Osteocyte (in vitro differentiated cells): ENCODE measurements at regions not wholly inside any gene's neighbourhood (a gene's known extent, or its start where the extent isn't known, plus 50 kb on each side); places are given as distances from the start of the nearest gene placed in this dataset.
A peak's percentile ranks its signal among the peaks of the same experiment; 100 is the strongest.

ENCODE experiments used
- DNase-seq: peaks from one replicate; pipeline ENCODE4 v3.0.0; 2021; ENCODE audit warnings: mixed read lengths; ENCODE audit not compliant: unreplicated experiment; ENCODE audit errors: extremely low spot score
- H3K27ac Mint-ChIP-seq: one replicate; pipeline ENCODE4 v1.8.0; 2021; ENCODE audit warnings: mild to moderate bottlenecking, mixed read lengths; ENCODE audit not compliant: unreplicated experiment
- H3K27me3 Mint-ChIP-seq: one replicate; pipeline ENCODE4 v1.8.0; 2021; ENCODE audit warnings: mixed read lengths; ENCODE audit not compliant: unreplicated experiment
- H3K36me3 Mint-ChIP-seq: one replicate; pipeline ENCODE4 v1.8.0; 2021; ENCODE audit warnings: mixed read lengths; ENCODE audit not compliant: unreplicated experiment
- H3K4me1 Mint-ChIP-seq: one replicate; pipeline ENCODE4 v1.8.0; 2021; ENCODE audit warnings: mixed read lengths; ENCODE audit not compliant: unreplicated experiment
- H3K4me3 Mint-ChIP-seq: one replicate; pipeline ENCODE4 v1.8.0; 2021; ENCODE audit warnings: mild to moderate bottlenecking, moderate library complexity, mixed read lengths; ENCODE audit not compliant: unreplicated experiment
- H3K9me3 Mint-ChIP-seq: one replicate; pipeline ENCODE4 v1.8.0; 2021; ENCODE audit warnings: mixed read lengths; ENCODE audit not compliant: unreplicated experiment
- TF ChIP-seq, protein P1 (sequence below): fragments of 200-600 bp; sonication (generic); IDR thresholded peaks from 2 replicates; pipeline ENCODE4 v1.5.0; 2021; ENCODE audit warnings: antibody characterized with exemption, mild to moderate bottlenecking, moderate library complexity

DNA sequence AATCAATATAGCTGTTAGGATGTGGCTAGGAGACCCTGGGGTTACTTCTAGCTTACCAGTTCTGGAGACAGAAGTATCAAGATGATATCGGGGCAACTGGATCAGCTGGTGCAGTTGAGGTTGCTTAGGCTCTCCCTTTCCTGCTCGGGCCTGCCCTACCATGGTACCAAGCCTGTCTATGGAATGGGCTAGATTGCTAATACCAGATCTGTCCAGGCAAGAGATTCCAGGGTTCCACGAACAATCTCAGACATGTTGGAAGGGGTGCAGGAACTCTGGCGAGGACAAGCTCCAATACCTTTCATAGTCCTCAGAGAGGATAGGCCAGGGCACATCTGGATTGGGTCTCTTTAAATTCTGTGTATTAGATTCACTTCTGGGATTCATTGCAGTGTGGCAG, 53.8 kb downstream of the ADM start:
- Mint-ChIP-seq H3K27me3 (no peaks in the 10 kb centered on the region), H3K27ac (no peak overlapping the region), H3K4me3 (no peak overlapping the region), H3K9me3 (peaks cover 4% of the 10 kb centered on the region), H3K36me3 (peaks cover 3% of the 10 kb centered on the region), H3K4me1 (no peaks in the 10 kb centered on the region)
- TF ChIP-seq, protein P1, sequence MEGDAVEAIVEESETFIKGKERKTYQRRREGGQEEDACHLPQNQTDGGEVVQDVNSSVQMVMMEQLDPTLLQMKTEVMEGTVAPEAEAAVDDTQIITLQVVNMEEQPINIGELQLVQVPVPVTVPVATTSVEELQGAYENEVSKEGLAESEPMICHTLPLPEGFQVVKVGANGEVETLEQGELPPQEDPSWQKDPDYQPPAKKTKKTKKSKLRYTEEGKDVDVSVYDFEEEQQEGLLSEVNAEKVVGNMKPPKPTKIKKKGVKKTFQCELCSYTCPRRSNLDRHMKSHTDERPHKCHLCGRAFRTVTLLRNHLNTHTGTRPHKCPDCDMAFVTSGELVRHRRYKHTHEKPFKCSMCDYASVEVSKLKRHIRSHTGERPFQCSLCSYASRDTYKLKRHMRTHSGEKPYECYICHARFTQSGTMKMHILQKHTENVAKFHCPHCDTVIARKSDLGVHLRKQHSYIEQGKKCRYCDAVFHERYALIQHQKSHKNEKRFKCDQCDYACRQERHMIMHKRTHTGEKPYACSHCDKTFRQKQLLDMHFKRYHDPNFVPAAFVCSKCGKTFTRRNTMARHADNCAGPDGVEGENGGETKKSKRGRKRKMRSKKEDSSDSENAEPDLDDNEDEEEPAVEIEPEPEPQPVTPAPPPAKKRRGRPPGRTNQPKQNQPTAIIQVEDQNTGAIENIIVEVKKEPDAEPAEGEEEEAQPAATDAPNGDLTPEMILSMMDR = no peak
- DNase-seq = no peak

DNA sequence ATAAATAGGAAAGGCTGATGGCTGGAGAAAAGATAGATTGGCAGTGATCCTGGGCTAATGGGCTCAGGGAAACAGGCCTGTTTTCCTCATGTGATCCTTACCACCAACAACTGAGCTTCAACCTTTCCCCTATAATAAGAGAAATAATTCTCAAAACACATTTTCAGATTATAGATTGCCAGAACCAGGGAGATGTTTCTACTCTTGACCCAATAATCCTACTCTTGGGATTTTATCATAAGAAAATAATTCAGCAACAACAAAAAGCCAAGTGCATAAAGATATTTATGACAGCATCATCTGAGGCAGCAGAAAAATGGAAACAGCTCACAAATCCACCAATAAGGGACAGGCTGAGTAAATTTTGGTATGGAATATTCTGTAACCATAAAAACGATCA, 54.3 kb downstream of the ADM start:
- H3K4me1 Mint-ChIP-seq = no peaks in the 10 kb centered on the region
- peaks cover 3% of the 10 kb centered on the region for H3K36me3 Mint-ChIP-seq
- DNase-seq = no peak
- no peaks in the 10 kb centered on the region for H3K27me3 Mint-ChIP-seq
- H3K4me3 Mint-ChIP-seq = no peak overlapping the region
- peaks cover 4% of the 10 kb centered on the region for H3K9me3 Mint-ChIP-seq
- TF ChIP-seq, protein P1 = no peak
- no peak overlapping the region for H3K27ac Mint-ChIP-seq

DNA sequence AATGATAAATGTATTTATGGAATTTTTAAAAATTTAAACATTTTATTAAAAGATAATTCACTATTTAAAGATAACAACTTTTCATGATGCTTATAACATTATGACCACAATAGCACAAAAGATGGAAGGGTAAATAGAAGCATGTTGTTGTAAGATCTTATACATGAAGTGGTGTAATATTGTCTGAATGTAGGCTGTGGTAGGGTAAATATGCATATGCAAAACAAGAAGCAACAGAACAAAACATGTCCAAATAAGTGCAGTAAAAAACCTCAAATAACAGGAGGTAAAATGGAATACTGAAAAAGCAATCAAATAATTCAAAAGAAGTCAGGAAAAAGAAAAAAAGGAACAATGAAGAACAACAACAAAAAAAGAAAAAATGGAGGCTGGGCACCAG, 56.0 kb downstream of the ADM start:
- TF ChIP-seq, protein P1 = no peak
- Mint-ChIP-seq H3K4me3 (no peak overlapping the region), H3K4me1 (no peaks in the 10 kb centered on the region), H3K36me3 (peaks cover 3% of the 10 kb centered on the region), H3K27ac (no peak overlapping the region), H3K27me3 (no peaks in the 10 kb centered on the region), H3K9me3 (peaks cover 4% of the 10 kb centered on the region)
- DNase-seq = no peak

DNA sequence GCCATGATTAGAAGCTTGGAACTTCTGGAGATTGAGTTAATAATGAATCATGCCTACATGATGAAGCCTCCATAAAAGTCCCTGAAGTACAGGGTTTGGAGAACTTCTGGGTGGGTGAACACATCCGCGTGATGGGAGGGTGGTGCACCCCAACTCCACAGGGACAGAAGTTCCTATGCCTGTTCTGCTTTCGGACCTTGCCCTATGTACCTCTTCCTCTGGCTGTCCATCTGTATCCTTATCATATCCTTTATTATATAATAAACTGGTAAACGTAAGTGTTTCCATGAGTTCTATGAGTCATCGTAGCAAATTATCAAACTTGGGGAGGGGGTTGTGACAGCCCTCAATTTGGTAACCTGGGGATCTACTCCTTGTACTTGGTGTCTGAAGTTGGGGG, 60.2 kb downstream of the ADM start:
- H3K27ac Mint-ChIP-seq = no peak overlapping the region
- no peak for DNase-seq
- peaks cover 1% of the 10 kb centered on the region for H3K9me3 Mint-ChIP-seq
- TF ChIP-seq, protein P1 = no peak
- H3K27me3 Mint-ChIP-seq = no peaks in the 10 kb centered on the region
- H3K4me3 Mint-ChIP-seq = no peak overlapping the region
- peaks cover 3% of the 10 kb centered on the region for H3K36me3 Mint-ChIP-seq
- H3K4me1 Mint-ChIP-seq = peaks cover 6% of the 10 kb centered on the region

DNA sequence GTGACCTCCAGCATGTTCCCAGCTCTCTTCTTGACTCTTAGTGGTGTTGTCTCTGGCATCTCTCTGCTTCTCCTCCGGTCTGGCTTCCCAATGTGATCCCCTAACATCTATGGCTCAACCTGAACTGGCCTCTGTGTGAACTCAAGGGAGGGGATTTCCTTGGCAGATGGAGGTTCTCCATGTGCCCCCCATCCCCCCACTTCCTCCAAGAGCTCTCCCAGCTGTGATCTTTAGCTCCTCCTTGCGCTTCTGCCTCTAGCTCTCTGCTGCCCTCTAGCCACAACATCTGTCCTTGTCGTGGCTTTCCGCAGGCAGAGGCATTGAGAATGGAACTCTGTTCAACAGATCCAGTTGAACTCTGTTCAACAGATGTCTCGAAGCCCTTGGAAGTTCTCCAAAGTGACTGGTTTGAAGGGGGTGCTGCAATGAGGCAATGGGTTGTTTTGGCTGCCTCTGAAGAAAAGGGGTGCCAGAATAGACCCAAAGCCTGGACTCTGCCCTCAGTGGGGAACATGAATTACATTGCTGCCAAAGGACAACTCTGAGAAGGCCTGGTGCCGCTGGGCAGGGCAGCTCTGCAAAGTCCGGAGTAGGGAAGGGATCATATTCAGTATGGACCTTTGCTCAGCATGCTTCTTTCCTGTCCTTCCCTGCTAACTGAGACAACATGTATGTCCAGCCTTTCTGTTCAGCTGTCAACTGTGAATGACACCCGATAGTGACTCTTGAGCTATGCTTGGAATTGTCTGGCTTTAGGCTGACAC, 61.9 kb downstream of the ADM start:
- no peak overlapping the region for H3K27ac Mint-ChIP-seq
- no peaks in the 10 kb centered on the region for H3K27me3 Mint-ChIP-seq
- TF ChIP-seq, protein P1 = peak; percentile 84
- H3K9me3 Mint-ChIP-seq = no peaks in the 10 kb centered on the region
- H3K4me3 Mint-ChIP-seq = no peak overlapping the region
- peaks cover 3% of the 10 kb centered on the region for H3K36me3 Mint-ChIP-seq
- peaks cover 10% of the 10 kb centered on the region for H3K4me1 Mint-ChIP-seq
- DNase-seq = no peak
